Liver (tissue), 3 donors: ENCODE measurements at regions not wholly inside any gene's neighbourhood (a gene's known extent, or its start where the extent isn't known, plus 50 kb on each side); places are given as distances from the start of the nearest gene placed in this dataset.

Source experiments
- ATF3 ChIP-seq: IDR thresholded peaks from 2 replicates; pipeline ENCODE4 v1.6.1; 2016; ENCODE audit warnings: antibody characterized with exemption
- CTCF ChIP-seq: fragments of 150-350 bp; IDR thresholded peaks from 2 replicates; pipeline ENCODE4 v1.5.1; 2017; ENCODE audit warnings: improper control_type of control experiment, low read depth, low read length; ENCODE audit not compliant: missing input control
- EGR1 ChIP-seq, 2 donors: IDR thresholded peaks; 2 replicates each; pipeline ENCODE4 v1.6.1; 2016 to 2018; ENCODE audit warnings: antibody characterized with exemption in 2 of 2, low read depth in 2 of 2
- MAX ChIP-seq: IDR thresholded peaks from 2 replicates; pipeline ENCODE4 v1.6.1; 2016; ENCODE audit warnings: antibody characterized with exemption
- REST ChIP-seq: IDR thresholded peaks from 2 replicates; pipeline ENCODE4 v1.6.1; 2016; ENCODE audit warnings: antibody characterized with exemption, mild to moderate bottlenecking
- SP1 ChIP-seq: IDR thresholded peaks from 2 replicates; pipeline ENCODE4 v1.6.1; 2018; ENCODE audit warnings: antibody characterized with exemption, mild to moderate bottlenecking
- TAF1 ChIP-seq: conservative IDR thresholded peaks from 2 replicates; pipeline ENCODE4 v1.6.1; 2016; ENCODE audit warnings: antibody characterized with exemption, mild to moderate bottlenecking
- YY1 ChIP-seq: IDR thresholded peaks from 2 replicates; pipeline ENCODE4 v1.6.1; 2016; ENCODE audit warnings: antibody characterized with exemption, mild to moderate bottlenecking
- ZBTB33 ChIP-seq: IDR thresholded peaks from 2 replicates; pipeline ENCODE4 v1.6.1; 2016; ENCODE audit warnings: antibody characterized with exemption
- donor health status: healthy.
- donor health status: healthy.

GRCh38 chr6:17006543-17006942 is 95.3 kb upstream of the STMND1 start:
- TF ChIP-seq TAF1 (no peak), CTCF (no peak), EGR1 (IDR thresholded peaks at IDR 0.05; ENCODE audit: low read depth in 2 of 2) (no peak), MAX (no peak), SP1 (no peak), REST (no peak), YY1 (no peak), ATF3 (no peak), ZBTB33 (no peak)
